ENCODE measurements at regions not wholly inside any gene's neighbourhood (a gene's known extent, or its start where the extent isn't known, plus 50 kb on each side); places are given as distances from the start of the nearest gene placed in this dataset.

GRCh38 chr11:29334776-29335130, 682.1 kb downstream of the KCNA4 start:
- H3K36me3 ChIP-seq (ENCODE audit: control insufficient read depth, insufficient read depth, low read length), result no peaks in the 10 kb centered on the region
- no peak for DNase-seq (ENCODE audit: low read depth, low spot score)
- no peaks in the 10 kb centered on the region for H3K27me3 ChIP-seq (ENCODE audit: control insufficient read depth, insufficient read depth, low read length)
- H3K4me1 ChIP-seq (ENCODE audit: control insufficient read depth, insufficient read depth, low read length), result no peaks in the 10 kb centered on the region
- H3K4me3 ChIP-seq (ENCODE audit: low read length), result no peak overlapping the region
- WGBS (ENCODE audit: insufficient coverage, insufficient read length), result no CpG with 5 or more reads among the region's 1 CpG
- no peak overlapping the region for H3K27ac ChIP-seq (ENCODE audit: low read length)
- H3K9me3 ChIP-seq (ENCODE audit: control insufficient read depth, insufficient read depth, low read length), result no peaks in the 10 kb centered on the region

GRCh38 chr11:29333993-29334775, 682.6 kb downstream of the KCNA4 start:
- Histone ChIP-seq H3K9me3 (ENCODE audit: control insufficient read depth, insufficient read depth, low read length) (no peaks in the 10 kb centered on the region), H3K27ac (ENCODE audit: low read length) (no peak overlapping the region), H3K27me3 (ENCODE audit: control insufficient read depth, insufficient read depth, low read length) (no peaks in the 10 kb centered on the region), H3K4me3 (ENCODE audit: low read length) (no peak overlapping the region), H3K4me1 (ENCODE audit: control insufficient read depth, insufficient read depth, low read length) (no peaks in the 10 kb centered on the region), H3K36me3 (ENCODE audit: control insufficient read depth, insufficient read depth, low read length) (no peaks in the 10 kb centered on the region)
- DNase-seq (ENCODE audit: low read depth, low spot score), result no peak
- WGBS (ENCODE audit: insufficient coverage, insufficient read length), result no CpG with 5 or more reads among the region's 5 CpGs

- Histone ChIP-seq H3K27me3 (ENCODE audit: control insufficient read depth, insufficient read depth, low read length) (no peaks in the 10 kb centered on the region), H3K9me3 (ENCODE audit: control insufficient read depth, insufficient read depth, low read length) (no peaks in the 10 kb centered on the region), H3K36me3 (ENCODE audit: control insufficient read depth, insufficient read depth, low read length) (no peaks in the 10 kb centered on the region), H3K4me1 (ENCODE audit: control insufficient read depth, insufficient read depth, low read length) (no peaks in the 10 kb centered on the region), H3K4me3 (ENCODE audit: low read length) (no peak overlapping the region), H3K27ac (ENCODE audit: low read length) (no peak overlapping the region)
- DNase-seq (ENCODE audit: low read depth, low spot score), result no peak
- WGBS (ENCODE audit: insufficient coverage, insufficient read length), result no CpG with 5 or more reads among the region's 3 CpGs
Measured at GRCh38 chr11:29331451-29332010, 685.3 kb downstream of the KCNA4 start.

GRCh38 chr11:29328961-29329441, 687.8 kb downstream of the KCNA4 start:
- Histone ChIP-seq H3K27ac (ENCODE audit: low read length) (no peak overlapping the region), H3K9me3 (ENCODE audit: control insufficient read depth, insufficient read depth, low read length) (no peaks in the 10 kb centered on the region), H3K4me1 (ENCODE audit: control insufficient read depth, insufficient read depth, low read length) (no peaks in the 10 kb centered on the region), H3K27me3 (ENCODE audit: control insufficient read depth, insufficient read depth, low read length) (no peaks in the 10 kb centered on the region), H3K36me3 (ENCODE audit: control insufficient read depth, insufficient read depth, low read length) (no peaks in the 10 kb centered on the region), H3K4me3 (ENCODE audit: low read length) (no peak overlapping the region)
- DNase-seq (ENCODE audit: low read depth, low spot score), result no peak
- WGBS (ENCODE audit: insufficient coverage, insufficient read length), result no CpG with 5 or more reads among the region's 4 CpGs

GRCh38 chr11:29327891-29328290, 688.9 kb downstream of the KCNA4 start:
- Histone ChIP-seq H3K27me3 (ENCODE audit: control insufficient read depth, insufficient read depth, low read length) (no peaks in the 10 kb centered on the region), H3K27ac (ENCODE audit: low read length) (no peak overlapping the region), H3K4me1 (ENCODE audit: control insufficient read depth, insufficient read depth, low read length) (no peaks in the 10 kb centered on the region), H3K4me3 (ENCODE audit: low read length) (no peak overlapping the region), H3K9me3 (ENCODE audit: control insufficient read depth, insufficient read depth, low read length) (no peaks in the 10 kb centered on the region), H3K36me3 (ENCODE audit: control insufficient read depth, insufficient read depth, low read length) (no peaks in the 10 kb centered on the region)
- no CpG with 5 or more reads among the region's 4 CpGs for WGBS (ENCODE audit: insufficient coverage, insufficient read length)
- no peak for DNase-seq (ENCODE audit: low read depth, low spot score)

- Histone ChIP-seq H3K27me3 (ENCODE audit: control insufficient read depth, insufficient read depth, low read length) (no peaks in the 10 kb centered on the region), H3K4me1 (ENCODE audit: control insufficient read depth, insufficient read depth, low read length) (no peaks in the 10 kb centered on the region), H3K27ac (ENCODE audit: low read length) (no peak overlapping the region), H3K9me3 (ENCODE audit: control insufficient read depth, insufficient read depth, low read length) (no peaks in the 10 kb centered on the region), H3K4me3 (ENCODE audit: low read length) (no peak overlapping the region), H3K36me3 (ENCODE audit: control insufficient read depth, insufficient read depth, low read length) (no peaks in the 10 kb centered on the region)
- no peak for DNase-seq (ENCODE audit: low read depth, low spot score)
- WGBS (ENCODE audit: insufficient coverage, insufficient read length), result no CpG with 5 or more reads among the region's 3 CpGs
Measured at GRCh38 chr11:29326757-29327156, 690.1 kb downstream of the KCNA4 start.

GRCh38 chr11:29324328-29324727, 692.5 kb downstream of the KCNA4 start:
- no peaks in the 10 kb centered on the region for H3K4me1 ChIP-seq (ENCODE audit: control insufficient read depth, insufficient read depth, low read length)
- no peak for DNase-seq (ENCODE audit: low read depth, low spot score)
- no peaks in the 10 kb centered on the region for H3K36me3 ChIP-seq (ENCODE audit: control insufficient read depth, insufficient read depth, low read length)
- H3K27me3 ChIP-seq (ENCODE audit: control insufficient read depth, insufficient read depth, low read length), result no peaks in the 10 kb centered on the region
- H3K27ac ChIP-seq (ENCODE audit: low read length), result no peak overlapping the region
- no peak overlapping the region for H3K4me3 ChIP-seq (ENCODE audit: low read length)
- no peaks in the 10 kb centered on the region for H3K9me3 ChIP-seq (ENCODE audit: control insufficient read depth, insufficient read depth, low read length)

GRCh38 chr11:29321293-29322132, 695.3 kb downstream of the KCNA4 start:
- WGBS (ENCODE audit: insufficient coverage, insufficient read length), result no CpG with 5 or more reads among the region's 4 CpGs
- no peaks in the 10 kb centered on the region for H3K27me3 ChIP-seq (ENCODE audit: control insufficient read depth, insufficient read depth, low read length)
- H3K4me1 ChIP-seq (ENCODE audit: control insufficient read depth, insufficient read depth, low read length), result no peaks in the 10 kb centered on the region

GRCh38 chr11:29320196-29320595, 696.6 kb downstream of the KCNA4 start:
- Histone ChIP-seq H3K4me3 (ENCODE audit: low read length) (no peak overlapping the region), H3K4me1 (ENCODE audit: control insufficient read depth, insufficient read depth, low read length) (no peaks in the 10 kb centered on the region), H3K36me3 (ENCODE audit: control insufficient read depth, insufficient read depth, low read length) (no peaks in the 10 kb centered on the region), H3K27me3 (ENCODE audit: control insufficient read depth, insufficient read depth, low read length) (no peaks in the 10 kb centered on the region), H3K27ac (ENCODE audit: low read length) (no peak overlapping the region), H3K9me3 (ENCODE audit: control insufficient read depth, insufficient read depth, low read length) (no peaks in the 10 kb centered on the region)
- no CpG with 5 or more reads among the region's 2 CpGs for WGBS (ENCODE audit: insufficient coverage, insufficient read length)
- DNase-seq (ENCODE audit: low read depth, low spot score), result no peak

More at GRCh38 chr11:29321293-29322132, 695.3 kb downstream of the KCNA4 start:
- Histone ChIP-seq H3K4me3 (ENCODE audit: low read length) (no peak overlapping the region), H3K27ac (ENCODE audit: low read length) (no peak overlapping the region), H3K36me3 (ENCODE audit: control insufficient read depth, insufficient read depth, low read length) (no peaks in the 10 kb centered on the region), H3K9me3 (ENCODE audit: control insufficient read depth, insufficient read depth, low read length) (no peaks in the 10 kb centered on the region)
- no peak for DNase-seq (ENCODE audit: low read depth, low spot score)

- Histone ChIP-seq H3K9me3 (ENCODE audit: control insufficient read depth, insufficient read depth, low read length) (no peaks in the 10 kb centered on the region), H3K27me3 (ENCODE audit: control insufficient read depth, insufficient read depth, low read length) (no peaks in the 10 kb centered on the region), H3K36me3 (ENCODE audit: control insufficient read depth, insufficient read depth, low read length) (no peaks in the 10 kb centered on the region), H3K4me1 (ENCODE audit: control insufficient read depth, insufficient read depth, low read length) (no peaks in the 10 kb centered on the region), H3K27ac (ENCODE audit: low read length) (no peak overlapping the region), H3K4me3 (ENCODE audit: low read length) (no peak overlapping the region)
- no CpG with 5 or more reads among the region's 1 CpG for WGBS (ENCODE audit: insufficient coverage, insufficient read length)
- DNase-seq (ENCODE audit: low read depth, low spot score), result no peak
Measured at GRCh38 chr11:29319210-29319609, 697.6 kb downstream of the KCNA4 start.
